Astrocyte (in vitro differentiated cells and primary cell): ENCODE measurements at regions not wholly inside any gene's neighbourhood (a gene's known extent, or its start where the extent isn't known, plus 50 kb on each side); places are given as distances from the start of the nearest gene placed in this dataset.
A peak's percentile ranks its signal among the peaks of the same experiment; 100 is the strongest.

ENCODE experiments used
- DNase-seq: peaks from one replicate; pipeline ENCODE4 v3.0.0-alpha.2; 2010; ENCODE audit warnings: low read depth
- FAIRE-seq: peaks from 2 replicates; lab custom pipeline; 2011; peaks lifted over from hg19 to GRCh38; lab: Jason Lieb, UNC
- H2AFZ ChIP-seq: 2 replicates; pipeline ENCODE4 v1.6.0; 2012; ENCODE audit warnings: low read depth, low read length, inconsistent platforms
- H3K27ac ChIP-seq: 2 replicates; pipeline ENCODE4 v1.5.1; 2011; ENCODE audit warnings: low read depth, low read length, inconsistent platforms
- H3K27me3 ChIP-seq: 2 replicates; pipeline ENCODE4 v1.6.0; 2011; ENCODE audit warnings: low read length, inconsistent platforms; ENCODE audit not compliant: insufficient read depth
- H3K36me3 ChIP-seq: 2 replicates; pipeline ENCODE4 v1.5.1; 2011; ENCODE audit warnings: low read length, inconsistent platforms; ENCODE audit not compliant: insufficient read depth
- H3K4me1 ChIP-seq: 2 replicates; pipeline ENCODE4 v1.5.1; 2011; ENCODE audit warnings: low read length, inconsistent platforms; ENCODE audit not compliant: insufficient read depth
- H3K4me2 ChIP-seq: 2 replicates; pipeline ENCODE4 v1.6.0; 2012; ENCODE audit warnings: low read length, inconsistent platforms
- H3K4me3 ChIP-seq: 2 replicates; pipeline ENCODE4 v1.5.1; 2011; ENCODE audit warnings: low read depth, mild to moderate bottlenecking, low read length, inconsistent platforms; ENCODE audit not compliant: insufficient read depth
- H3K79me2 ChIP-seq: 2 replicates; pipeline ENCODE4 v1.6.0; 2012; ENCODE audit warnings: mild to moderate bottlenecking, low read length, inconsistent platforms; ENCODE audit not compliant: insufficient read depth
- H3K9ac ChIP-seq: 2 replicates; pipeline ENCODE4 v1.6.0; 2012; ENCODE audit warnings: mild to moderate bottlenecking, low read length, inconsistent platforms
- H3K9me3 ChIP-seq: 2 replicates; pipeline ENCODE4 v1.5.1; 2012; ENCODE audit warnings: low read depth, mild to moderate bottlenecking, low read length, inconsistent platforms; ENCODE audit not compliant: insufficient read depth
- H4K20me1 ChIP-seq: 2 replicates; pipeline ENCODE4 v1.6.0; 2012; ENCODE audit warnings: low read length, inconsistent platforms; ENCODE audit not compliant: insufficient read depth
- H3K27ac Mint-ChIP-seq: one replicate; pipeline ENCODE4 v1.8.0; 2021; ENCODE audit warnings: mild to moderate bottlenecking, mixed read lengths; ENCODE audit not compliant: unreplicated experiment
- H3K27me3 Mint-ChIP-seq: one replicate; pipeline ENCODE4 v1.8.0; 2021; ENCODE audit warnings: low read depth, mixed read lengths; ENCODE audit not compliant: unreplicated experiment
- H3K36me3 Mint-ChIP-seq: one replicate; pipeline ENCODE4 v1.8.0; 2021; ENCODE audit warnings: low read depth, mixed read lengths; ENCODE audit not compliant: unreplicated experiment
- H3K4me1 Mint-ChIP-seq: one replicate; pipeline ENCODE4 v1.8.0; 2021; ENCODE audit warnings: low read depth, mixed read lengths; ENCODE audit not compliant: unreplicated experiment
- H3K4me3 Mint-ChIP-seq: one replicate; pipeline ENCODE4 v1.8.0; 2021; ENCODE audit warnings: mild to moderate bottlenecking, moderate library complexity, mixed read lengths; ENCODE audit not compliant: unreplicated experiment
- H3K9me3 Mint-ChIP-seq: one replicate; pipeline ENCODE4 v1.8.0; 2021; ENCODE audit warnings: mild to moderate bottlenecking, mixed read lengths; ENCODE audit not compliant: unreplicated experiment
- EZH2 ChIP-seq: IDR thresholded peaks from 2 replicates; pipeline ENCODE4 v1.6.1; 2012; ENCODE audit warnings: mild to moderate bottlenecking, low read length, inconsistent platforms; ENCODE audit not compliant: insufficient read depth
- TF ChIP-seq, protein P1 (sequence below): IDR thresholded peaks from 2 replicates; pipeline ENCODE4 v1.5.1; 2011; ENCODE audit warnings: low read depth, mild to moderate bottlenecking, inconsistent platforms, low read length, moderate library complexity; ENCODE audit not compliant: insufficient read depth

DNA sequence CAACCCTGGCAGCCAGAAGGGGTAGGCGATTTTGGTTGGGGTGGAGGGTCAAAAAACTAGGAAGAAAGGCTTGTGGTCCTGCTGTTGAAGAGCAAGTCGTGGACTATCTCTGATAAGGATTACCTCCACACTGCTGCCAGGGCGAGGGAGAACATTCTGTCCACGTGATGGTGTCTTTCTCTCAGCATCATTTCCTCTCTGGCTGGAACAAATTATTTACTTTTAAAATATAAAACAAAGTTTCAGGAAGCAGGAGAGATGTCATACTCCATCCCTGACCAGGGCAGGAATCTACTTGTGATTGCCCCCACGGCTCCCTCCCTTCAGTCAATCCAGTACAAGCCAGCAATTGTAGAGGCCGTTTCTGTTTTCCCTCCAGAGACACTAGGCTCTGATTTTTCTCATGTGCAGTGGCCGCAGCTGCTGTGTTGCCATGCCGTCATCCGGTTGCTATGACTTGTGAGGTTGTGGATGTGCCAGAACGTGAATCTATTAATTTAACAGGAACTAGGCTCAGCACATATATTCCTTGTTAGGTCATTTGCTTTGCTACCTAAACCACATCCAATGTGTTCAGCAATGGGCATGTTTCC, 61.5 kb upstream of the PTGR2 start:
- TF ChIP-seq EZH2, result no peak
- TF ChIP-seq, protein P1, sequence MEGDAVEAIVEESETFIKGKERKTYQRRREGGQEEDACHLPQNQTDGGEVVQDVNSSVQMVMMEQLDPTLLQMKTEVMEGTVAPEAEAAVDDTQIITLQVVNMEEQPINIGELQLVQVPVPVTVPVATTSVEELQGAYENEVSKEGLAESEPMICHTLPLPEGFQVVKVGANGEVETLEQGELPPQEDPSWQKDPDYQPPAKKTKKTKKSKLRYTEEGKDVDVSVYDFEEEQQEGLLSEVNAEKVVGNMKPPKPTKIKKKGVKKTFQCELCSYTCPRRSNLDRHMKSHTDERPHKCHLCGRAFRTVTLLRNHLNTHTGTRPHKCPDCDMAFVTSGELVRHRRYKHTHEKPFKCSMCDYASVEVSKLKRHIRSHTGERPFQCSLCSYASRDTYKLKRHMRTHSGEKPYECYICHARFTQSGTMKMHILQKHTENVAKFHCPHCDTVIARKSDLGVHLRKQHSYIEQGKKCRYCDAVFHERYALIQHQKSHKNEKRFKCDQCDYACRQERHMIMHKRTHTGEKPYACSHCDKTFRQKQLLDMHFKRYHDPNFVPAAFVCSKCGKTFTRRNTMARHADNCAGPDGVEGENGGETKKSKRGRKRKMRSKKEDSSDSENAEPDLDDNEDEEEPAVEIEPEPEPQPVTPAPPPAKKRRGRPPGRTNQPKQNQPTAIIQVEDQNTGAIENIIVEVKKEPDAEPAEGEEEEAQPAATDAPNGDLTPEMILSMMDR, result no peak
- H3K27me3 Mint-ChIP-seq, result no peaks in the 10 kb centered on the region
- H3K9me3 Mint-ChIP-seq, result no peaks in the 10 kb centered on the region
- H3K9ac ChIP-seq, result peak overlapping the region; percentile 95
- peak; percentile 99 for DNase-seq
- no peaks in the 10 kb centered on the region for H3K27me3 ChIP-seq
- peaks cover 1% of the 10 kb centered on the region for H3K36me3 Mint-ChIP-seq
- H3K4me1 ChIP-seq, result peaks cover 61% of the 10 kb centered on the region
- no peak for FAIRE-seq
- peaks cover 39% of the 10 kb centered on the region for H3K4me1 Mint-ChIP-seq
- no peak overlapping the region for H3K4me3 Mint-ChIP-seq
- H3K79me2 ChIP-seq, result peaks cover 25% of the 10 kb centered on the region
- peak overlapping the region; percentile 35 for H2AFZ ChIP-seq
- no peaks in the 10 kb centered on the region for H3K9me3 ChIP-seq
- H3K4me3 ChIP-seq, result peak overlapping the region; percentile 8
- peak overlapping the region; percentile 97 for H3K4me2 ChIP-seq
- H3K36me3 ChIP-seq, result no peaks in the 10 kb centered on the region
- peak overlapping the region; percentile 69 for H3K27ac Mint-ChIP-seq
- H4K20me1 ChIP-seq, result peaks cover 4% of the 10 kb centered on the region
- peak overlapping the region; percentile 98 for H3K27ac ChIP-seq

DNA sequence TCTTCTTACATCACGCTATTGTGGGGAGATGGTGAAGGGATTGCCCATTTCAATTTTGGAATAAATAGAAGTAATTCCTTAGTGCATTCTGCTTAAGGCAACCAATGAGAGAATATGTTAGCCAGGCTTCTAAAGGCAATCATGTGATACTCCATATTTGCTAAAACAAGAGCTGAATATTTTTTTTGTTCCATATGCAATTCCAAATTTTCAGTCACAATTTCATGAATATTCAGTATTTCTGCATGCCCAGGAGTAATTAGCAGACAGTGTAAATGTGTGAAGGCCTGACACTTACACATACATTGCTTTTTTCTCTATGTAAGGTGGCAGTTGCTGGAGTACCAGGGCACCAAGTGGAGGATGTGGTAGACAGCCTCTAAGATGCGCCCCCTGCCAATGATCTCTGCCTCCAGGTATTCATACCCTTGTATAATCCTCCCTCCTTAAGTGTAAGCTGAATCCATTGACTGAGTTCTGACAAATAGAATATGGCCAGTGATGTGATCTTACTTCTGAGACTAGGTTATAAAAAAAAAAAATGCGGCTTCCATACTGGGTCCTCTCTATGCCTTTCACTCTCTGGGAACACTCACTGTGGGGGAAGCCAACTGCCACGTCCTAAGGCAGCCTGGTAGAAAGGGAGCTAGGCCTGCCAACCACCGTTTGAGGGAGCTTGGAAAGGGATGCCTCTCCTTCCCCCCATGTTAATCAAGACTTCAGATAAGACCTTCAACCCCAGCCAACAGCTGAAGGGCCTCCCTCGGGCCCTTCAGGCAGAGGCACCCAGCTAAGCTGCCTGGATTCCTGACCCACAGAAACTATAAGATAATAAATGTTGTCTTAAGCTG, 62.7 kb upstream of the PTGR2 start:
- H3K36me3 Mint-ChIP-seq, result peaks cover 1% of the 10 kb centered on the region
- H3K4me3 ChIP-seq, result no peak overlapping the region
- no peaks in the 10 kb centered on the region for H3K9me3 ChIP-seq
- FAIRE-seq (no peak), DNase-seq (no peak)
- H3K4me1 ChIP-seq, result peaks cover 63% of the 10 kb centered on the region
- H4K20me1 ChIP-seq, result peaks cover 15% of the 10 kb centered on the region
- H3K4me3 Mint-ChIP-seq, result peak overlapping the region; percentile 93
- H3K4me2 ChIP-seq, result peak overlapping the region; percentile 97
- H3K9me3 Mint-ChIP-seq, result no peaks in the 10 kb centered on the region
- H3K27ac ChIP-seq, result peak overlapping the region; percentile 98
- peak overlapping the region; percentile 96 for H3K27ac Mint-ChIP-seq
- H3K4me1 Mint-ChIP-seq, result peaks cover 42% of the 10 kb centered on the region
- H3K27me3 Mint-ChIP-seq, result no peaks in the 10 kb centered on the region
- TF ChIP-seq EZH2, result no peak
- TF ChIP-seq, protein P1, result no peak
- no peaks in the 10 kb centered on the region for H3K27me3 ChIP-seq
- peak overlapping the region; percentile 95 for H3K9ac ChIP-seq
- no peaks in the 10 kb centered on the region for H3K36me3 ChIP-seq
- H3K79me2 ChIP-seq, result peaks cover 36% of the 10 kb centered on the region
- no peak overlapping the region for H2AFZ ChIP-seq

DNA sequence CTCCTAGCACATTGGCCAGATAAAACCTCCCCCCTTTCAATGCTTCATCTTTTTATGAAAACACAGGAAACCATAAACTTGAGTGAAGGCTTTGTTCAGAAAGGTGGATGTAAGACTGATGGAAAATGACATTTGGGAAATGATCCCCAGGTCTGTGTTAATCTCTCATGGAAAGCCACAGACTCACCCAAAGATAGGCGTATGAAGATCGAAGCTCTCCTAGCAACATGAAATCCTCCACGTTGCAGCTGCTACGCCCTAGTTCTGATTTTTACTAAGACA, 63.4 kb upstream of the PTGR2 start:
- peak overlapping the region; percentile 95 for H3K9ac ChIP-seq
- H3K27me3 ChIP-seq, result no peaks in the 10 kb centered on the region
- peak overlapping the region; percentile 96 for H3K27ac Mint-ChIP-seq
- H2AFZ ChIP-seq, result no peak overlapping the region
- DNase-seq (no peak), FAIRE-seq (no peak)
- peaks cover 48% of the 10 kb centered on the region for H3K4me1 Mint-ChIP-seq
- no peaks in the 10 kb centered on the region for H3K9me3 ChIP-seq
- H3K27me3 Mint-ChIP-seq, result no peaks in the 10 kb centered on the region
- TF ChIP-seq, protein P1, result no peak
- no peak for TF ChIP-seq EZH2
- peaks cover 43% of the 10 kb centered on the region for H3K79me2 ChIP-seq
- H3K4me1 ChIP-seq, result peaks cover 67% of the 10 kb centered on the region
- H3K27ac ChIP-seq, result peak overlapping the region; percentile 92
- H3K4me3 Mint-ChIP-seq, result peak overlapping the region; percentile 93
- H3K36me3 ChIP-seq, result no peaks in the 10 kb centered on the region
- peak overlapping the region; percentile 76 for H3K4me3 ChIP-seq
- peaks cover 1% of the 10 kb centered on the region for H3K36me3 Mint-ChIP-seq
- H3K9me3 Mint-ChIP-seq, result no peaks in the 10 kb centered on the region
- H4K20me1 ChIP-seq, result peaks cover 22% of the 10 kb centered on the region
- H3K4me2 ChIP-seq, result peak overlapping the region; percentile 97
